SH-SY5Y (cell line): ENCODE measurements at regions not wholly inside any gene's neighbourhood (a gene's known extent, or its start where the extent isn't known, plus 50 kb on each side); places are given as distances from the start of the nearest gene placed in this dataset.

Experiments used
- GATA2 ChIP-seq: IDR thresholded peaks from 2 replicates; pipeline ENCODE4 v1.6.1; 2011; ENCODE audit warnings: mild to moderate bottlenecking, low read depth, low read length
- GATA3 ChIP-seq: IDR thresholded peaks from 2 replicates; pipeline ENCODE4 v1.6.1; 2011; ENCODE audit warnings: low read depth, mild to moderate bottlenecking, low read length, moderate library complexity

- no peak for TF ChIP-seq GATA3
- no peak for TF ChIP-seq GATA2
These were observed 88.7 kb upstream of the UBE2E2 start for GRCh38 chr3:23114432-23114831.
